ELR (cell line): ENCODE measurements at regions not wholly inside any gene's neighbourhood (a gene's known extent, or its start where the extent isn't known, plus 50 kb on each side); places are given as distances from the start of the nearest gene placed in this dataset.

Experiments used
- DNase-seq: peaks from one replicate; pipeline ENCODE4 v3.0.0-alpha.2; 2015; ENCODE audit warnings: low read depth

DNA sequence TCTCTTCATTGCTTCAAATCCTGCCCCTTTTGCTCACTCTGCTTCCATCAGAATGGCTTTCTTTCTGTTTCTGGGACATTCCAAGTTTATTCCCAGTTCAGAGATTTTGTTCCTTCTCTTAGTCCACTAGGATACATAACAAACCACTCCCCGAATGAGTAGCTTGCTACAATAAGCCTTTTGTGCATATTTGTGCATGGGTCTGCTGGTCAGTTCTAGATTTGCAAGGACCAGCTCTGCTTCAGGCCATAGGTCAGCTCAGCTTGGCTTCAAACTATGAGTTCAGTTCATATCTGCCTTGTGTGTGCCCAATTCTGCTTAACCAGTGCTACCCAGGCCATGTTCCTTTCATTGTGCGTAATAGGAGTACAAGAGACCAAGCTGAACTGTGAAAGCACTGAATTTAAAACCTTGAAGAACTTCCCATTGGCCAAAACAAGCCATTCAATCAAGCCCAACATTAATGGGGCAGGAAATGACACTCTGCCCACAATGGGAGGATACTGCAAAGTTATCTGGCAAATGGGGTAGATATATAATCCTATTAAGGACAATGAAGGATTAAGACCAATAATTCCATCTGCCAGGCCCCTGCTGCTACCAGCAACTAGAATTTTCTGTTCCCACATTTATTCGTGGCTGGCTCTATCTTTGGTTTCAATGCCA is 328.8 kb downstream of the PRELID2 start:
- no peak for DNase-seq

DNA sequence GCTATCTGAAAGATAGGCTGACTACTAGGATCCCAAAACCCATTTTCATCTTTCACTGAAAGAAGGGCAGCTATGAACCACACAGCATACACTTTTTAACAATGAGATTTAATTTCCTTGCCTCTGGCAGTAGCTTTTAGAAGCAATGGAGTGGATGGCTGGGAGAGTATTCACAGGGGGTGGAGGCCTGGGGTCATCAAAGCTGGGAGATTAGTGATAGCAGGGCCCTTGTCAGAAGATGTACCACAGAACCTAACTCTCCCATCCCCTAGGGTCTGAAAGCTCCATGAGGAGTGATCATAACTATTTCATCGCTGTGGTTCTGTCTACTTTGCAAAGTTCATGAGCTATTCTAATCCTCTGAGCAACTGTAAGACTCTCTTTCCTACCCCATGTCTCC is 332.2 kb downstream of the PRELID2 start:
- no peak for DNase-seq

- no peak for DNase-seq
These were observed 334.4 kb downstream of the PRELID2 start for GRCh38 chr5:145500710-145501109.

GRCh38 chr5:145499483-145499882 is 335.7 kb downstream of the PRELID2 start:
- peak; percentile 37 for DNase-seq

DNA sequence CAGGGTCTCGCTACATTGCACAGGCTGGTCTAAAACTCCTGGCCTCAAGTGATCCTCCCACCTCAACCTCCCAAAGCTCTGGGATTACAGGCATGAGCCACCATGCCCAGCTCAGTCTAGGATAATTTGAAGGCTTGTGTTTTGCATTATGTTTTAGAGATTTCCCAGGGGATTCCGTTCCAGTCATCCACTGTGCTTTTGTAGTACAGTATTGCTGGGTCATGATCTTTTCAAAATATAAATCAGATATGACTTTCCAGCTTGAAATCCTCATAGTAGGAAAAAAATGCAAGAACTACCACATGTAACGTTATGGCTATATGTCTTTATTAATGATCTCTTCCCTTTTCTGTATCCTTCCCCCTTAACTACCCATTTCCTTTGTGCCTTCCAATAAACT is 338.1 kb downstream of the PRELID2 start:
- no peak for DNase-seq

- peak; percentile 89 for DNase-seq
These were observed 339.4 kb downstream of the PRELID2 start for GRCh38 chr5:145495741-145496140.

- no peak for DNase-seq
These were observed 339.9 kb downstream of the PRELID2 start for GRCh38 chr5:145495196-145495595.

- DNase-seq = no peak
These were observed 341.7 kb downstream of the PRELID2 start for GRCh38 chr5:145493435-145493834.

DNA sequence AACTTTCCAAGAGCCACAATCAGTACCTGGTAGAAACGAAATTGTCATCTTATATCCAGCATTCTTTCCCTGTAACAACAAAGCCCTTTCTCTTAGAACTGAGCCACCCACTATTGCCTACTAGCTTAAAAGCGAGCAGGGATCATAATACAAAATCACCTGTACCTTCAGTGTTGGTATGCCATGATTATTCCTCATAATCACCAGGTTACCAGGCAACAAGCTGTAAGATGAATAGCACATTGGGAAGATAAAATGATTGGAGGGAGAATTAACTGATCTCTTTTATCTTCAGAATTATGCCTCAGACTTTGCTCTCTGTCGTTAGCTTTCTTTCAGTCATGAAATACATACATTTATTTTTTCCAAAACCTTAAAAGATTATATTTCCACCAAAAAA is 345.6 kb downstream of the PRELID2 start:
- no peak for DNase-seq

GRCh38 chr5:145484158-145484557 is 351.0 kb downstream of the PRELID2 start:
- peak; percentile 89 for DNase-seq

GRCh38 chr5:145483212-145483611 is 351.9 kb downstream of the PRELID2 start:
- peak; percentile 74 for DNase-seq

- DNase-seq = peak; percentile 66
These were observed 355.3 kb downstream of the PRELID2 start for GRCh38 chr5:145479857-145480256.

- peak; percentile 61 for DNase-seq
These were observed 355.9 kb downstream of the PRELID2 start for GRCh38 chr5:145479271-145479670.

GRCh38 chr5:145478651-145479050 is 356.5 kb downstream of the PRELID2 start:
- no peak for DNase-seq

GRCh38 chr5:145473042-145473642 is 362.0 kb downstream of the PRELID2 start:
- DNase-seq = no peak

DNA sequence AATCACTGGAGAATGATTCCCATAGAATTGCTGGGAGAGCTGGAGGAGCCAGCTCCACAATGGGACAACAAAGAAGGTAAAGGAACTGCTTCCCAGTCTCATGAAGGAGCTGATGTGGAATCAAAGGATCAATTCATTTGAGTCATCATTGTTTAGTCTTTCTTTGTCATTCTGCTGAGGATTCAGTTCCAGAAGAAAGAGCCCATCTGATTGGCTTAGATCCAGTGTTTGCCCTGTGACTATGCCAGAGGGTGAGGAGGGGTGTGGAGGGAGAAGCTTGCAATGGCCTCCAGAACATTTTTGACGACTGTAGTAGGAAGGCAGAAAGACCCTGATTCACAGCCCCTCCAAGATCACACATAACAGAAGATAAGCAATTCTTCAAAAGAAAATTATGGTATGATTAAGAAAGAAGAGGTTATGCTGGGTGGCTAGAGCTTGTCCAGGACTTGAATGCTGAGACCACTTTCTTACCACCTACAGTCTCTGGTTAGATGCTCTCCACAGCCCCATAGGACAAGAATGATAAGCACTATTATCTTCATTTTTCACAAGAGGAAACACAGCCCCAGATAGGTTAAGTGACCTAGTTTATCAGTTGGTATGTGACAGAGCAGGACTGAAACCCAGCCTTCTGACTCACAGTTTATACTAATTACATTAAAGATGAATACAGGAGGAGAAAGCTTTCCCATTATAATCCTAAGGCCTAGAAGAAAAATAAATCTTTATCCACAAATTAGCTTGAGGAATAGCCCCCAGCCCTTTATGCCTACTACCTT is 363.1 kb downstream of the PRELID2 start:
- peak; percentile 15 for DNase-seq

DNA sequence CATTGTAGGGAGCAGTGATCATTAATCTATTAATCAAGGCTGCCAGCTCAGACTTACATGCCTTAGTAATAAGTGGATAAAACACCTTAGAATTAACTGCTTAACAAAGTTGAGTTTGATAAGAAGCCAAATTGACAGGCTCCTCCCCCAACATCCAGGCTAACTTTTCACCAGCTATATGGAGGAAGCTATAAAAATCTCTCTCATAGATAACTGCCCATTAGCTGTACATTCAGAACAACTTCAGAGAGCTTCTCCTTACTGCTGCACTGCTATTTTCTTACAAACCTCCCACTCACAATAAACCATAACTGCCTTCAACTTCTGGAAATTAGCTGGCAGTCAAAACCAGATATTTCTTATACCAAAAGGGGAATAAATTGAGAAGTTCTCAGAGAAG is 364.1 kb downstream of the PRELID2 start:
- DNase-seq = no peak

GRCh38 chr5:145470396-145470979 is 364.7 kb downstream of the PRELID2 start:
- no peak for DNase-seq

- no peak for DNase-seq
These were observed 367.7 kb downstream of the PRELID2 start for GRCh38 chr5:145467446-145467845.

DNA sequence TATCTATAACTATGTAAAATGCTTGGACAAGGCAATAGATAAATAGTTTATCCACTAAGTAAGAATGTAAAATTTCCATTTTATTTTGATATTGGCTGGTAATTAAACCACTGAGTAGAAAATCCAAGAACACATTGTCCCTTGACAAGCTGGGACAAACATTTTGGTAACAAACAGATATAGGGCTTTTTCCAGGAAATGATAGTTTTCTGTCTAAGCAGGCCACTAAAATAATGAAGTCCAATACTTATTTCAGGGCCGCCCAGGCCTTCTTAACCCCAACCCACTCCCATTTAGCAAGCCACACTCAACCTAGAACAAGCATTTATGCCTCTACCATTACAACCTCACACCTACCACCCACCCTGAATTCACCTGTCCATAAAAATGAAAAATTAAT is 368.6 kb downstream of the PRELID2 start:
- no peak for DNase-seq

- DNase-seq = no peak
These were observed 369.5 kb downstream of the PRELID2 start for GRCh38 chr5:145465474-145466263.

- DNase-seq = no peak
These were observed 371.0 kb downstream of the PRELID2 start for GRCh38 chr5:145464171-145464570.
